ENCODE measurements at regions not wholly inside any gene's neighbourhood (a gene's known extent, or its start where the extent isn't known, plus 50 kb on each side); places are given as distances from the start of the nearest gene placed in this dataset.

- TF ChIP-seq POLR2A (IDR thresholded peaks at IDR 0.05) (no peak), CTCF (IDR thresholded peaks at IDR 0.05) (no peak), POLR2AphosphoS5 (IDR thresholded peaks at IDR 0.05) (no peak)
- WGBS, 2 donors (ENCODE audit: low coverage in 1 of 2), result 55 to 100% methylated on average over 1 of the region's 1 CpG
- Histone ChIP-seq H3K27me3 (no peaks in the 10 kb centered on the region), H3K36me3 (no peaks in the 10 kb centered on the region), H3K4me3 (no peak overlapping the region), H3K4me1 (no peaks in the 10 kb centered on the region), H3K27ac (no peak overlapping the region), H3K9me3 (no peaks in the 10 kb centered on the region)
- no peak for ATAC-seq
Measured at GRCh38 chr3:164375538-164375937, 702.8 kb downstream of the SI start.

GRCh38 chr3:164371681-164372080 is 706.6 kb downstream of the SI start:
- H3K27ac ChIP-seq, result no peak overlapping the region
- no peak for TF ChIP-seq CTCF (IDR thresholded peaks at IDR 0.05)
- TF ChIP-seq POLR2A (IDR thresholded peaks at IDR 0.05), result no peak
- TF ChIP-seq EP300 (IDR thresholded peaks at IDR 0.05), result no peak
- ATAC-seq, result no peak
- no peaks in the 10 kb centered on the region for H3K36me3 ChIP-seq
- H3K4me3 ChIP-seq, result no peak overlapping the region
- no peaks in the 10 kb centered on the region for H3K9me3 ChIP-seq
- WGBS, 2 donors (ENCODE audit: low coverage in 1 of 2), result 90 to 100% methylated on average over 2 of the region's 2 CpGs
- no peaks in the 10 kb centered on the region for H3K4me1 ChIP-seq
- H3K27me3 ChIP-seq, result no peaks in the 10 kb centered on the region

DNA sequence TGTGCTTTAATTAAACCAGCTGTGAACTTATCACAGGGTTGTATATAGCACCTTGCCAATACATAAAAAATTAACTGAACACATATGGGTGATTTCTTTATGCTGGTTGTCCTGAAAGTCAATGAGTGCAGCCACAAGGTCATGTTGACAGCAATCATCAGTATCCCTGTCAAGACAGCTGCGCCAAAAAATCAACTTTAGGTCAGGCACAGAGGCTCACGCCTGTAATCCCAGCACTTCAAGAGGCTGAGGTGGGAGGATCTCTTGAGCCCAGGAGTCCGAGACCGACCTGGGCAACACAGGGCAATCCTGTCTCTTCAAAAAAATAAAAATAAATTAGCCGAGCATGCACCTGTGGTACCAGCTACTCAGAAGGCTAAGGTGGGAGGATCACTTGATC is 707.3 kb downstream of the SI start:
- Histone ChIP-seq H3K27ac (no peak overlapping the region), H3K4me3 (no peak overlapping the region), H3K27me3 (no peaks in the 10 kb centered on the region), H3K9me3 (no peaks in the 10 kb centered on the region), H3K36me3 (no peaks in the 10 kb centered on the region), H3K4me1 (no peaks in the 10 kb centered on the region)
- no peak for ATAC-seq
- TF ChIP-seq CTCF (IDR thresholded peaks at IDR 0.05), result no peak
- no peak for TF ChIP-seq EP300 (IDR thresholded peaks at IDR 0.05)
- TF ChIP-seq POLR2AphosphoS5 (IDR thresholded peaks at IDR 0.05), result no peak
- no peak for TF ChIP-seq POLR2A (IDR thresholded peaks at IDR 0.05)
- 66 to 70% methylated on average over 3 to 5 of the region's 5 CpGs for WGBS, 2 donors (ENCODE audit: low coverage in 1 of 2)

GRCh38 chr3:164365242-164365641 is 713.1 kb downstream of the SI start:
- Histone ChIP-seq H3K27me3 (no peaks in the 10 kb centered on the region), H3K4me1 (no peaks in the 10 kb centered on the region), H3K36me3 (no peaks in the 10 kb centered on the region), H3K4me3 (no peak overlapping the region), H3K27ac (no peak overlapping the region), H3K9me3 (no peaks in the 10 kb centered on the region)
- TF ChIP-seq CTCF (IDR thresholded peaks at IDR 0.05), result no peak
- WGBS, 2 donors (ENCODE audit: low coverage in 1 of 2), result 75 to 80% methylated on average over 1 of the region's 1 CpG
- no peak for ATAC-seq

DNA sequence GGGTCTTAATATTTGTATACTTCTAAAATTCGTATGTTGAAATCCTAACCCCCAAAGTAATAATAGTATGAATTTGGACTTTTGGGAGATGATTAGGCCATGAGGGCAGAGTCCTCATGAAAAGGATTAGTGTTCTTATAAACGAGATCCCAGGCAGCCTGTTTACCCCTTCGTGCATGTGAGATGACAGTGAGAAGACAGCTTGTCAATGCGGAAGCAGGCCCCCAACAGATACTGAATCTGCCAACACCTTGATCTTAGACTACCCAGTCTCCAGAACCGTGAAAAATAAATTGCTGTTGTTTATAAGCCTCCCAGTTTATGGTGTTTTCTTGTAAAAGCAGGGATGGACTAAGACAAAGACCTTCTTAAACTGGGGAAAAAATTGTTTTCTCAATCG is 714.2 kb downstream of the SI start:
- no peak overlapping the region for H3K27ac ChIP-seq
- no peak for TF ChIP-seq POLR2AphosphoS5 (IDR thresholded peaks at IDR 0.05)
- no peak for TF ChIP-seq CTCF (IDR thresholded peaks at IDR 0.05)
- no peak for TF ChIP-seq EP300 (IDR thresholded peaks at IDR 0.05)
- TF ChIP-seq POLR2A (IDR thresholded peaks at IDR 0.05), result no peak
- WGBS, 2 donors (ENCODE audit: low coverage in 1 of 2), result 61 to 65% methylated on average over 6 of the region's 6 CpGs

More for the DNA sequence above, 714.2 kb downstream of the SI start:
- Histone ChIP-seq H3K27me3 (no peaks in the 10 kb centered on the region), H3K4me1 (no peaks in the 10 kb centered on the region), H3K4me3 (no peak overlapping the region), H3K9me3 (no peaks in the 10 kb centered on the region), H3K36me3 (no peaks in the 10 kb centered on the region)
- ATAC-seq, result no peak

Measured in gastroesophageal sphincter (tissue), 4 donors.